ENCODE measurements at regions not wholly inside any gene's neighbourhood (a gene's known extent, or its start where the extent isn't known, plus 50 kb on each side); places are given as distances from the start of the nearest gene placed in this dataset.

DNA sequence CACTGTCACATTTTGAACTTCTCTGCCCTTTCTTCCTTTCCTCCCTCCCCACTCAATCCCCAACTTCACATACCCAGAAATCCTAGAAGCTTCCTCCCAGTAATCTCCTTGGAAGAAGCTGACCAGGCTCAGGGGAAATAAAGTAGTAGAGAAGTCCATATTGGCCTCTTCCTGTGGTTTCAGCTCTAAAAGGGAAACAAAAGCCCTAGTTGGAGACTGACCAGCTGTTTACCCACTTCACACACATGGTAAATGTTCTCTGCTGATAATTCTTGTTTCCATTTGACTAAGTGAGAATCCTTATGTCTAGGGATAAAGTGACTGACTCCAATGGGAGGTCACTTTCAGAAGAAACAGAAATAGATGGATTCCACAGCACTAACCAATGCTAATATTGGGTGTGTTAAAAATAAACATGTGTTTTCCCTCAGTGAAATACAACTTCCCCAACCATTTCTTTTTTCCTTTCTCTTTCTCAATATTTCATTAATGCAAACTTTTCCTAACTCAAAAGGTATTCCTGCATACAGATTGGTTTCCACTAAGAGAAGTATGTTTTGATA lies 178.9 kb upstream of the DPT start:
- no peak for TF ChIP-seq ZNF274 (IDR thresholded peaks at IDR 0.05; ENCODE audit: low read depth, low read length)
- no peak overlapping the region for H3K4me3 ChIP-seq (ENCODE audit: low read length)

DNA sequence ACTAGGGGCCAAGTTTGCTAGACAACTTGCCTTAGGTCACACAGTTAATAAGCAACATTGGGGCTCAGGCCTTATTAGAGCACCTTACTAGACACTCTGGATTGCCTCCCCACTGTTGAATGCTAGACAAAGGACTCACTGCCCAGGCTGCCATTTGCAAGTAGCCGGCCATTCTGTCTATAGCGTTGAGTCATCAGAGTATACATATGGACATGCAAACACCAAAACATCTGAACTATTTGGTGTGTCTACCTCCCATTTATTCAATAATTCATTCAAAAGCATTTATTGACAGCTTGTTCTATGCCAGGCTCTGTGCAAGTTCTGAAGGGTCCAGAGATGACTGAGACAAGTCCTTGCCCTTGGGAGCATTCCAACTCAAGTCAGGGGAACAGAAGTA lies 181.4 kb upstream of the DPT start:
- no peak overlapping the region for H3K4me3 ChIP-seq (ENCODE audit: low read length)
- no peak for TF ChIP-seq ZNF274 (IDR thresholded peaks at IDR 0.05; ENCODE audit: low read depth, low read length)

DNA sequence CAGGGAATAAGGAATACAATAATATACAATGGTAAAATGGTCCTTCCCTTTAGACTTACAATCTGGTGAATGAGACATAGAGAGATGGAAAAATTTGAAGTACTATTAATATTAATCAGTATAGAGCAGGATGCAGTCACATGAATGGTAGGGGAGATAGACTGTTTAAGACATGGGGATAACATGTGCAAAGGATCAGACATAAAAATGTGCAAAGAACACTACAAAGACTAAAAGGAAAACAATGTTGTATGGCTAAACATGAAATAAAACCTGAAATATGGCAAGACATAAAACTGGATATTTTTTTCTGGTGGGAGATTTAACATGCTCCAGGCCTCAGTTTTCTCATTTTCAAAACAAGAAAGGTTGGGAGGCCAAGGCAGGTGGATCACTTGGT lies 182.4 kb upstream of the DPT start:
- no peak for TF ChIP-seq ZNF274 (IDR thresholded peaks at IDR 0.05; ENCODE audit: low read depth, low read length)
- H3K4me3 ChIP-seq (ENCODE audit: low read length): no peak overlapping the region

DNA sequence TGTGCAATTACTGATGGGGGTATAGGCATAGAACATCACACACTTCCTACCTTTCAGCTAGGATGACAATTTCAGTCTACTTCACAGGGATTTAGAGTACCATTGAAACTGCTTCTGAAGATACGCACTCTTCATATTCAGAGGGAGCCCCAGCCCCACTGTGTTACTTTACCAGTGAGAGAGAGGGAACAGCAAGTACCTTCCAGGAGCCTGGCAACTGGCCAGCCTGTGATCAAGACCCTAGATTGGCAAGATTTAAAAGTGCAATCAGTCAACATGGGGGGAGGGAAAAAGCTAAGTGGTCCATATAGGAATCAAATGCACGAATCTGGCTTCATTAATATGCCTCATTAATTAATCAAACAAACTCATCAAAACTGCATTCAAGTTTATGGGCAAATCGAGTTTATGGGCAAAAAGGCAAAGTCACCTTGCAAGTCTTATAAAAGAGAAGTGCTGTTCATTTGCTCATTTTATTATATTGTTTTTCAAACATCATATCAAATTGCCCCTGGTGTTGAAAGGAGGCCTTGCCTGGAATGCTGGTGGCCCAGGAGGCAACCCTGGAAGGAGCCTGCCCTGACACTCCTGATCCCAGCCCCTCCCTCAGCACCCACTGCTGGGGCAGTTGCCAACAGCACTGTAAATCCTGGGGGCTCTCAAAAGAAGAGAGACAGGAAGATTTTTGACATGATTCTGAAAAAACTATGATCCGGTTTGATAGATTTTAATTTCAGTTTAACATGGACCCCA lies 184.9 kb upstream of the DPT start:
- no peak for TF ChIP-seq ZNF274 (IDR thresholded peaks at IDR 0.05; ENCODE audit: low read depth, low read length)
- H3K4me3 ChIP-seq (ENCODE audit: low read length): no peak overlapping the region

DNA sequence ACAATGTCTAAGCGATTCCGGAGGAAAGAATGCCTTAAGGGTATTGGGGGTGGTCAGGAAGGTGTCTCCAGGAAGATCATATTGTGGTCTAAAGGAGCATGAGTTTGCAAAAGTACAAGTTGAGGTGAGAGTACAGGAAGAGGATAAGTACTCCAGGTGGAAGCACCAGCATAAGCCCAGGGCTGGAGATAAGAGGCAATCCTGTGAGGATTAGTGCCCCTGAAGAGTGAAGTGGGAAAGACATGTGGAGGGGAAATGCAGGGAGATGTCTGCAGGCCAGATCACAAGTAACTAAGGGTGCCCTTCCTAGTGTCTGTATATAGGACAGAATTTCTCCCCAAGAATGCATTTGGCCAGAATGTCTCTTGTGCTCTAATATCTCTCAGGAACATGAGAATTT lies 188.3 kb upstream of the DPT start:
- no peak overlapping the region for H3K4me3 ChIP-seq (ENCODE audit: low read length)
- TF ChIP-seq ZNF274 (IDR thresholded peaks at IDR 0.05; ENCODE audit: low read depth, low read length): no peak

DNA sequence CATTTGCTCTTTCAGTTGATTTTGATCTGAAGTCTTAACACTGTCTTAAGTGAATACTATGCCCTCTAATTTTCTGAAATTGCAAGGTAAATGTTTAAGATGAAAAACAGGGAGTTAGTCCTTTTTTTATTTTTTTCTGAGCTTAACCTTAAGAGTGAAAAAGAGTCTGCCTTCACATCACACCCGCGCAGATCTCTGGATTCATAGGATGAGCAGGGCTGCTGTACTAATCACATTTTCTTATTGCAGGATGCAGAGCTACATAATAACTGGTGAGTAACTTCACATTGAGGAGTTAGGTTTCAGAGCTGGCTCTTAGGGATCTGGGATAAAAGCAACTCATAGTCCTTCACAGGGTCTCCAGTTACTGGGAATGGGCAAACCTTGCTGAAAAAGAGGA lies 188.7 kb upstream of the ATP1B1 start:
- no peak for TF ChIP-seq ZNF274 (IDR thresholded peaks at IDR 0.05; ENCODE audit: low read depth, low read length)
- H3K4me3 ChIP-seq (ENCODE audit: low read length): no peak overlapping the region

DNA sequence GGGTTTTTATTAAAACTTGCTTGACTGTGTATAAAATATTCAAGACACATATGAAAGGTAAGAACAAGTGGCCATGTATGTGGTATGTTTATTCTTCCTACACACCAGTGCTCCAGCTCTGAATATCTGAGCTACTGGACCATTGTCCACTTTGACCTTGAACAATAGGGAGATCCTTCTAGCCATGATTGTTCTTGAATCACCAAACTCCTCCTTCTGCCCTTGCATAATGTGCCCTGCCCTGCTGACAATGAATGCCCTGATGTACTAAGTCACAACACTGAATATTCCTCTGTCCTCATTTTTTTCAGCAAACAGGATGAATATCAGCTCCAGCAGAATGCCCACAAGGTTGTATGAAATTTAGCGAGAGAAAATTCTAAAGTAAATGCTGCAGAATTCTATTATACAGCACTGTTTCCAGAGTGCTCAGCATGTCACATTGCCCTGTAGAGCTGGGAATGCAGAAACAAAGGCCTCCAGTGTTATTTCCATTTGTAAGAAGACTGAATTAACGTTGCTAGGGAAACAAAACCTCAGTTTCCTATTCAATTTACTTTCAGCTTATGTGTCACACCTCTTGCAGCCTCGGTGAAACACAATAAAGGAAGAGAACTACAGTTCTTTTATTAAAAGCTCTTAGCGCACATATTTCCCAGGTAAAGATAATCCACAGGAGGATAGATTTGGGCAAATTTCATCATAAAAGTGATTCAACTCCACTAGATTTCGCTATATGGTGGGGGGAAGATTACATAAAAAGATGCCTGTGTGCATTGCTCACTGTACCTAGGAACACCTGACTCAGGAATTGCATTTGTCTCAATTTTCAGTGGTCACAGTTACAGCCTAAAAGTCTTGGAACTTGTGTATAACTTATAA lies 187.4 kb upstream of the ATP1B1 start:
- H3K4me3 ChIP-seq (ENCODE audit: low read length): no peak overlapping the region

DNA sequence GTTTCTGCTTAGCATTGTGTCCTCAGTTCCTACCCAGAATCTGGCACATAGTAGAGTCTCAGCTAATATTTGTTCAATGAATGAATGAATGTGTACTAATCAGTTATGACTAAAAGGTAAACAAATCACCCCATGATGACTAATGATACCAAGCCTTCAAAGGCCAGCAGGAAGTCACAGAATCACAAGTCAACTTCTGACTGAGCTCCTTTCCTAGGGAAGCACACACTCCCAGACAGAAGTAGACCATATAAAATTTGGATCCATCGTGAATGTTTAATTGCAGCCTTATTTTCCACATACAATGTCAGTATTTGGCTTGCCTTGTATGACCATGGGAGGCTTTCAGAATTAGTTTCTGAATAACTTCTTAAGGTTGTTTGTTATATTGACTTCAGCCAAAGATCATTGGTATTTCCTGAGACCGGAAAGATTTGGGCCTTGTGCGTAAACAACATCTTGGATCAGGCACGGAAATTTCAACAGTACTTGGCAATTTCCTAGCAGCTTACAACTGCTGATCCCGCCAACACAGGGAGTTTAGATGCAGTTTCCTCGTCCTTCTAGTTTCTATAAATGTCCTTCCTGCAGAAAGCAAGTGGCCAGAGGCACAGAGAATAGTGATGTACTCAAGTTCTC lies 185.9 kb upstream of the ATP1B1 start:
- no peak for TF ChIP-seq ZNF274 (IDR thresholded peaks at IDR 0.05; ENCODE audit: low read depth, low read length)
- H3K4me3 ChIP-seq (ENCODE audit: low read length): no peak overlapping the region

More for the DNA sequence above, 187.4 kb upstream of the ATP1B1 start:
- TF ChIP-seq ZNF274 (IDR thresholded peaks at IDR 0.05; ENCODE audit: low read depth, low read length): no peak

DNA sequence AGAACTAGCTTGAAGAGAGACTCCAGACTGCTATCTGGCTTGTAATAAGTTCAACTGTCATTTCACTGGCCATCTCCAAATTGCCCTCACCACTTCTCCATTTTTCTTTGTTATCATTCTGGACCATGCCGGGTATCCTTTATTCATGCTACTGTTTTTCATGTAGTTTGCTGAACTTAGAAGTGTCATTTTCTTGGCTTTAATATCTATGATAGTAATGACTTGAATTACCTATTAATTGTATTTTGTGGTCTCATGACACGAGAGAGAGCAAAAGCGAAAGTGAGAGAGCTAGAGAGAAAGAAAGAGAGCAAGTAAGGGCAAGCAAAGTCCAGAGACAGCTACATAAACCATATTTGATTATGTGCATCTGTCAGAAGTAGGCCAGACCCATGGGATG lies 184.9 kb upstream of the ATP1B1 start:
- no peak for TF ChIP-seq ZNF274 (IDR thresholded peaks at IDR 0.05; ENCODE audit: low read depth, low read length)

DNA sequence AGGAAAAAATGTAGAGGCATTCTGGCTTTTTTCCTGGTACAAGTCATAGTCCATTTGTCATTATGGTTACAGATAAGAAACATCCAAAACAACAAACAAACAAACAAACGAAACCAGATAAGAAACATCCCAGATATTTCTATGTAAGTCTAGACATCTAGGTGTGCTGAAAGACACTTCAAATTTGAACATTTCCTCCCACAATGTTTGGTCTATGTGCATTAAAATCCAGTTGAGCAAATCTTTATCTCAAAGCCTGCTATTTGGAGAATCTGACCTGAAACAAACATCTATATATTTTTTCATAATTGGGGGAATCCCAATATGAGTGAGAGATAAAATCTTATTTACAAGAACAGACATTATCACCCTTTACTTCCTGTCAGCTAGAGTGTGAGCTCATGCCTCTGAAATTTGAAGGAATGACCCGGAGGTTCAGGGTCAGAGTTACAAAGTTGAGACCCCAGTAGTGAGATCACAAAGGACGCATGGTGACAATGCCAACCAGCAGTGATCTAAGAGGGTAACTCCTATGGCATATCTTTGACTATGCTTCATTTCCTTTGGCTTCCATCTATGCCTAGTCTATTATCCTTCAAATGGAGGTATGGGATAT lies 182.9 kb upstream of the ATP1B1 start:
- no peak overlapping the region for H3K4me3 ChIP-seq (ENCODE audit: low read length)
- TF ChIP-seq ZNF274 (IDR thresholded peaks at IDR 0.05; ENCODE audit: low read depth, low read length): no peak

More for the DNA sequence above, 184.9 kb upstream of the ATP1B1 start:
- peak overlapping the region; percentile 2; the same call in 1 of the 2 replicates for H3K4me3 ChIP-seq (ENCODE audit: low read length)

DNA sequence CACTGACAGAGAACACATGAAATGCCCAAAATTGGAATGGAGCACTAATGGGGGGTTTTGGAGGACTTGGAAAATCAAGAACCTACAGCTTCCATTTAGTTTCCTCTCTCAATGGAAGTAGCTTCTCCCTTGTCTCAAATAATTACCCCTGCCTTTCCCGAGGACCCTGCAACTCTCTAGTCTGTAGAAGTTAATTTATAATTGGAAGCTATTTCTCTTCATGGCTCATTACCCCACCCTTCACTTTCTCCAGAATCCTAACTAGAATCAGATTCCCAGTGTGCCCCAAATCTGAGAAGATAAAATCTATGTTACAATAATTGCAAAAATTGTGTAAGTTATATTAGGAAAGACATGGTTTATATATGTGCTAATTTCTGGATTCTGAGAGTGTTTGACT lies 181.5 kb upstream of the ATP1B1 start:
- TF ChIP-seq ZNF274 (IDR thresholded peaks at IDR 0.05; ENCODE audit: low read depth, low read length): no peak

DNA sequence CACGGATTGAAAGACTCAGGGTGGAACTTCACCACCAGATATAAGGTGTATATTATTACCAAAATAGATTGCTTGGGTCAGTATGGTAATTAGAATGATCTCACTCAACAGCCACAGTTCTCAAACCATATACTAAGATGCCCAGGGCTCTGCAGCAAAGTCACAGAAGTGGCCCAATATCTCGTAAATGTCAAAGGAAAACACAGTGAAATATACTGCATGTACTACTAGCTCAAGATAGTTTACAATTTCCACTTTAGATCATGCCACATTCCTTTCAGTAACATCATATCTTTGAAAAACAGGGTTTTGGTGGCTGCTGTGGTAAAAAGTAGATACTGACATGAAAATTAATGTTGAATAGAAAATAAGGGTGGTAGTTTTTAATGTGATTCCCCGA lies 180.3 kb upstream of the ATP1B1 start:
- TF ChIP-seq ZNF274 (IDR thresholded peaks at IDR 0.05; ENCODE audit: low read depth, low read length): no peak

More for the DNA sequence above, 181.5 kb upstream of the ATP1B1 start:
- H3K4me3 ChIP-seq (ENCODE audit: low read length): no peak overlapping the region

DNA sequence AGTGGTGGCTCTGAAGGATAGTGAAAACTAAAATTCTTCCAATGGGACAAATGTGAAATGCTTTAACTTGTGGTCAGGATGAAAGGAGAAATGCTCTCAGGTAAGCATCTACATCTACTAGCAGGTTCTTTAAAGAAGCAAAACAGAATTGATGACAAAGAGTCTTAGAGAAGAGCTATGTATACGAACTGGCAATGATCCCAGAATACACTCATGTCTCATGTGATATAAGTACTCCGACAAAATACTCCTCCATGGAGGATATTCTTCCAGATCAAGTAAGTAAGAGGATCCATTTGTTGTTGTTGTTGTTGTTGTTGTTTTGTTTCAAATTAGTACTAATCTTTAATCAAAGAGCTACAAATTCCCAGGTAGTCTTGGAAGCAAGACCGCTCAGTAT lies 174.0 kb upstream of the ATP1B1 start:
- no peak for TF ChIP-seq ZNF274 (IDR thresholded peaks at IDR 0.05; ENCODE audit: low read depth, low read length)
- no peak overlapping the region for H3K4me3 ChIP-seq (ENCODE audit: low read length)

More for the DNA sequence above, 180.3 kb upstream of the ATP1B1 start:
- H3K4me3 ChIP-seq (ENCODE audit: low read length): no peak overlapping the region
